ENCODE measurements at regions not wholly inside any gene's neighbourhood (a gene's known extent, or its start where the extent isn't known, plus 50 kb on each side); places are given as distances from the start of the nearest gene placed in this dataset.

GRCh38 chr2:21944536-21944935 lies 820.8 kb downstream of the TDRD15 start:
- WGBS, 3 donors = 85 to 94% (median 93%) methylated on average over 3 of the region's 3 CpGs
- H3K27ac ChIP-seq = no peak overlapping the region

DNA sequence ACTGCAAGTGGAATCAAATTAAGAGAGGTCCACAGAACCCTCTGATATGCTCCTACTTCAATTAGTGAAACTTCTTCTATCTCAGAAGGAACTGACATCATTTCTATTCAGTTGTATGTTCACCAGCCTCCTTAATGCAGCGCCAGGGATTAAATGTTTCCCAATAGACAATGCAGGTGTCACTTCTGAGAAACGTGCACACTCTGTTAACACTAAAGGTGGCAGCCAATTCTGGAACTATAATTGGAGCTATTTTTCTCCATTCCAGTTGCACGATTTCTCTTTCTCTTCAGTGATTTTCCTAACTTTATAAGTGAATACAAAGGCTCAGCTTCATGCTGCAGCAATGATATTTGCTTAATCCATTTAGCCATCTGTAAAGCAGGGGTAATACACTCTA lies 821.9 kb downstream of the TDRD15 start:
- intact Hi-C loops (cut with DNase I) = no loop called here
- Histone ChIP-seq H3K27me3 (no peaks in the 10 kb centered on the region), H3K9me3 (no peaks in the 10 kb centered on the region), H3K27ac (no peak overlapping the region), H3K4me1 (ENCODE audit: insufficient read depth) (no peaks in the 10 kb centered on the region), H3K4me3 (no peak overlapping the region), H3K36me3 (no peaks in the 10 kb centered on the region)
- WGBS, 3 donors = 75 to 83% (median 75%) methylated on average over 3 of the region's 3 CpGs
- no peak for TF ChIP-seq POLR2A (IDR thresholded peaks at IDR 0.05)
- no peak for DNase-seq

More at GRCh38 chr2:21944536-21944935, 820.8 kb downstream of the TDRD15 start:
- no peak for TF ChIP-seq POLR2A (IDR thresholded peaks at IDR 0.05)
- TF ChIP-seq EP300 (IDR thresholded peaks at IDR 0.05) = no peak
- no peak for TF ChIP-seq CTCF (IDR thresholded peaks at IDR 0.05)
- Histone ChIP-seq H3K9me3 (no peaks in the 10 kb centered on the region), H3K4me1 (ENCODE audit: insufficient read depth) (no peaks in the 10 kb centered on the region), H3K4me3 (no peak overlapping the region), H3K27me3 (no peaks in the 10 kb centered on the region), H3K36me3 (no peaks in the 10 kb centered on the region)
- intact Hi-C loops (cut with DNase I) = no loop called here
- DNase-seq = no peak

DNA sequence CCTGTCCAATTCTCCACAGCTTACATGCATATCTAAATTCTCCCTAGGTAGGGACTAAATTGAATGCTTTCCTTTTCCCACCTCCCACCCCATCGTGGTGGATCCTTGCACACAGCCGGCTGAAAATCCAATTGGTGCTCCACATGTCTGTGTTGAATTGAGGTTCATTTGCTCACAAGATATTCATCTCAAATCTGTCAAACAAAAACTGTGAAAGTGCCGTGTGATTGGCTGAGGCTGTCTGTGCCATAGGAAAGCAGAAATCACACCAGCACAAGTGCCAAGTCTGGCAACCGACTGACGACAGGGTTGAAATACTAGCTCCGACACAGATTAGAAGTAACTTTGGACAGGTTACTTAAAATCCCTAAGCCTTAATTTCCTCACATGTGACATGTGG lies 823.3 kb downstream of the TDRD15 start:
- H3K36me3 ChIP-seq = no peaks in the 10 kb centered on the region
- 74 to 83% (median 75%) methylated on average over 6 of the region's 6 CpGs for WGBS, 3 donors
- H3K4me3 ChIP-seq = no peak overlapping the region
- no peak for DNase-seq
- no peaks in the 10 kb centered on the region for H3K27me3 ChIP-seq
- intact Hi-C loops (cut with DNase I) = no loop called here
- H3K4me1 ChIP-seq (ENCODE audit: insufficient read depth) = no peaks in the 10 kb centered on the region
- no peaks in the 10 kb centered on the region for H3K9me3 ChIP-seq
- no peak overlapping the region for H3K27ac ChIP-seq
- no peak for TF ChIP-seq CTCF (IDR thresholded peaks at IDR 0.05)
- no peak for TF ChIP-seq EP300 (IDR thresholded peaks at IDR 0.05)
- TF ChIP-seq POLR2A (IDR thresholded peaks at IDR 0.05) = no peak

DNA sequence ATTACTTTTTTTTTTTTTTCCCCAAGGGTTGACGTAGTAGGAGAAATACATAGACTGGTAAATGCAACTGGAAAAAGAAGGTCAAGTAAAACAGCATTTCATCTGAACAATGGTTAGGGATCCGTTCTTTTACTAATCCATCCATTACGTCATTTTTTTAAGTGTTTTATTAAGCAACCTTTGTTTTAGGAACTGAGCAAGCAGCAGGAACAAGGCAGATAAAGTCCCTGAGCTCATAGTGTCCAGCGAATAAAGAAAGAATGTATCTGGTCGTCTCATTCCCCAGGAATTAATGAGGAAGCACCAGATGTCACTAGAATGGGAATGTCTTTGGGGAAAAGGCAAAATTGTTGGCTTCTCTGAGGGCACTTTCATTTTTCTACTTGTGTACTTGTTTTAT lies 842.4 kb downstream of the TDRD15 start:
- no peak overlapping the region for H3K27ac ChIP-seq
- no peak overlapping the region for H3K4me3 ChIP-seq
- no peak for DNase-seq
- TF ChIP-seq CTCF (IDR thresholded peaks at IDR 0.05) = no peak
- no peak for TF ChIP-seq POLR2A (IDR thresholded peaks at IDR 0.05)
- no peak for TF ChIP-seq EP300 (IDR thresholded peaks at IDR 0.05)
- no peaks in the 10 kb centered on the region for H3K4me1 ChIP-seq (ENCODE audit: insufficient read depth)
- H3K36me3 ChIP-seq = no peaks in the 10 kb centered on the region
- intact Hi-C loops (cut with DNase I) = no loop called here
- WGBS, 3 donors = 71 to 80% (median 80%) methylated on average over 5 of the region's 5 CpGs
- H3K9me3 ChIP-seq = no peaks in the 10 kb centered on the region
- H3K27me3 ChIP-seq = no peaks in the 10 kb centered on the region

- no peak for DNase-seq
- 79 to 80% (median 79%) methylated on average over 2 of the region's 2 CpGs for WGBS, 3 donors
- H3K4me3 ChIP-seq = no peak overlapping the region
- H3K9me3 ChIP-seq = no peaks in the 10 kb centered on the region
- TF ChIP-seq CTCF (IDR thresholded peaks at IDR 0.05) = no peak
- TF ChIP-seq EP300 (IDR thresholded peaks at IDR 0.05) = no peak
- no peak for TF ChIP-seq POLR2A (IDR thresholded peaks at IDR 0.05)
- no peak overlapping the region for H3K27ac ChIP-seq
- H3K27me3 ChIP-seq = no peaks in the 10 kb centered on the region
- intact Hi-C loops (cut with DNase I) = no loop called here
- no peaks in the 10 kb centered on the region for H3K4me1 ChIP-seq (ENCODE audit: insufficient read depth)
- H3K36me3 ChIP-seq = no peaks in the 10 kb centered on the region
Measured at GRCh38 chr2:21970971-21971370, 847.2 kb downstream of the TDRD15 start.

Measured in ovary (tissue), 7 donors.